ENCODE measurements at regions not wholly inside any gene's neighbourhood (a gene's known extent, or its start where the extent isn't known, plus 50 kb on each side); places are given as distances from the start of the nearest gene placed in this dataset.

DNA sequence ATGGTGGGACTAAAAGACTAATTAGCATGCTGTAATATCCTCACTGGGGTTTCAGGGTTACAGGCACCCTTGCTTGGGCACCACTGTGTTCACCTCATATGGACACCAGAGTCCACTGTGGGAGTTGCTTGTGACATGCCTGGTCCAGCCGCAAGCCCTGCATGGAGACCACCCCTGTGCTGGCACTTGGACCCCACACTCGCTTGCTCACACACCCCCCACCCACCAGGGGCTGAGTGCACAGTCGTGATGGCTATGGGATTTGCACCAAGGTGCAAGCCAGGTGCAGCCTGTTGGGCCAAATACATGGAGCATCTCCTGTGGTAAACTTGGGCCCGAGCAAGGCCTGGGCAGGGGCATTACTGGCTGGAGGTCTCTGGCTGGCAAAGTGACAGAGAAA, 129.1 kb downstream of the SYT10 start:
- TF ChIP-seq NR1H2 (CRISPR knock-in tag; IDR thresholded peaks at IDR 0.05; ENCODE audit: borderline replicate concordance, low read depth) (no peak), ESRRA (CRISPR knock-in tag; IDR thresholded peaks at IDR 0.05; ENCODE audit: low read depth) (no peak), PCBP1 (IDR thresholded peaks at IDR 0.05; ENCODE audit: borderline replicate concordance, low read depth, low read length) (no peak), GATA4 (IDR thresholded peaks at IDR 0.05; ENCODE audit: borderline replicate concordance, low read depth) (no peak), ZFP1 (CRISPR knock-in tag; IDR thresholded peaks at IDR 0.05) (no peak), MAX (IDR thresholded peaks at IDR 0.05) (no peak), ZNF782 (CRISPR knock-in tag; IDR thresholded peaks at IDR 0.05; ENCODE audit: borderline replicate concordance) (no peak), POLR2A (IDR thresholded peaks at IDR 0.05; ENCODE audit: insufficient read depth in 1 of 2, low read depth in 2 of 2, low read length in 2 of 2) (no peak), TERF1 (CRISPR knock-in tag; IDR thresholded peaks at IDR 0.05) (no peak), MTF1 (CRISPR knock-in tag; IDR thresholded peaks at IDR 0.05) (no peak), ZNF776 (CRISPR knock-in tag; IDR thresholded peaks at IDR 0.05) (no peak)
- TF ChIP-seq, protein P1, sequence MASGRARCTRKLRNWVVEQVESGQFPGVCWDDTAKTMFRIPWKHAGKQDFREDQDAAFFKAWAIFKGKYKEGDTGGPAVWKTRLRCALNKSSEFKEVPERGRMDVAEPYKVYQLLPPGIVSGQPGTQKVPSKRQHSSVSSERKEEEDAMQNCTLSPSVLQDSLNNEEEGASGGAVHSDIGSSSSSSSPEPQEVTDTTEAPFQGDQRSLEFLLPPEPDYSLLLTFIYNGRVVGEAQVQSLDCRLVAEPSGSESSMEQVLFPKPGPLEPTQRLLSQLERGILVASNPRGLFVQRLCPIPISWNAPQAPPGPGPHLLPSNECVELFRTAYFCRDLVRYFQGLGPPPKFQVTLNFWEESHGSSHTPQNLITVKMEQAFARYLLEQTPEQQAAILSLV (CRISPR knock-in tag; IDR thresholded peaks at IDR 0.05; ENCODE audit: borderline replicate concordance): no peak
